NCI-H446 (cell line): ENCODE measurements at regions not wholly inside any gene's neighbourhood (a gene's known extent, or its start where the extent isn't known, plus 50 kb on each side); places are given as distances from the start of the nearest gene placed in this dataset.
A peak's percentile ranks its signal among the peaks of the same experiment; 100 is the strongest.
"Not testable (repeated sequence)": the region's sequence is repeated elsewhere in the genome, so short reads cannot be mapped to it uniquely, and the experiment has no call there.

Experiments
- DNase-seq, 2 experiments: peaks; one replicate each; lab custom pipeline; 2025; lab: John Stamatoyannopoulos, UW

- not testable (repeated sequence) for DNase-seq
Observed at GRCh38 chr11:13614918-13615317, 53.5 kb upstream of the FAR1 start.

GRCh38 chr11:13608656-13609055 is 59.8 kb upstream of the FAR1 start:
- no peak for DNase-seq

GRCh38 chr11:13606701-13607100 is 61.8 kb upstream of the FAR1 start:
- no peak for DNase-seq

GRCh38 chr11:13603661-13604060 is 64.8 kb upstream of the FAR1 start:
- DNase-seq: no peak

- DNase-seq: no peak
Observed at GRCh38 chr11:13602844-13603243, 65.6 kb upstream of the FAR1 start.

- DNase-seq: peak; percentile 25 to 66
Observed at GRCh38 chr11:13596611-13597326, 71.7 kb upstream of the FAR1 start.

GRCh38 chr11:13595166-13595565 is 73.3 kb upstream of the FAR1 start:
- DNase-seq: no peak

- DNase-seq: no peak
Observed at GRCh38 chr11:13594044-13594443, 74.4 kb upstream of the FAR1 start.

- no peak for DNase-seq
Observed at GRCh38 chr11:13578514-13579140, 82.8 kb upstream of the PTH start.

- no peak for DNase-seq
Observed at GRCh38 chr11:13577881-13578280, 82.1 kb upstream of the PTH start.

- DNase-seq: no peak
Observed at GRCh38 chr11:13576995-13577394, 81.2 kb upstream of the PTH start.

GRCh38 chr11:13575385-13575784 is 79.6 kb upstream of the PTH start:
- DNase-seq: not testable (repeated sequence)

- no peak for DNase-seq
Observed at GRCh38 chr11:13567551-13567950, 71.8 kb upstream of the PTH start.

GRCh38 chr11:13561860-13562259 is 66.1 kb upstream of the PTH start:
- DNase-seq: no peak

- not testable (repeated sequence) for DNase-seq
Observed at GRCh38 chr11:13560341-13560740, 64.5 kb upstream of the PTH start.

GRCh38 chr11:13552784-13553183 is 57.0 kb upstream of the PTH start:
- DNase-seq: no peak

GRCh38 chr11:13551834-13552233 is 56.0 kb upstream of the PTH start:
- no peak for DNase-seq

GRCh38 chr11:13550761-13551160 is 55.0 kb upstream of the PTH start:
- DNase-seq: no peak

GRCh38 chr11:13546092-13546491 is 50.3 kb upstream of the PTH start:
- not testable (repeated sequence) for DNase-seq
